HEK293T (cell line): ENCODE measurements at regions not wholly inside any gene's neighbourhood (a gene's known extent, or its start where the extent isn't known, plus 50 kb on each side); places are given as distances from the start of the nearest gene placed in this dataset.

ENCODE experiments used
- PKNOX1 ChIP-seq: fragments of 450-650 bp; IDR thresholded peaks from 2 replicates; pipeline ENCODE4 v1.6.1; 2016
- TARDBP ChIP-seq: fragments of 450-650 bp; IDR thresholded peaks from 2 replicates; pipeline ENCODE4 v1.6.1; 2016

GRCh38 chr4:95982516-95982915 is 142.6 kb downstream of the PDHA2 start:
- TF ChIP-seq TARDBP (no peak), PKNOX1 (no peak)
